ENCODE measurements at regions not wholly inside any gene's neighbourhood (a gene's known extent, or its start where the extent isn't known, plus 50 kb on each side); places are given as distances from the start of the nearest gene placed in this dataset.

DNA sequence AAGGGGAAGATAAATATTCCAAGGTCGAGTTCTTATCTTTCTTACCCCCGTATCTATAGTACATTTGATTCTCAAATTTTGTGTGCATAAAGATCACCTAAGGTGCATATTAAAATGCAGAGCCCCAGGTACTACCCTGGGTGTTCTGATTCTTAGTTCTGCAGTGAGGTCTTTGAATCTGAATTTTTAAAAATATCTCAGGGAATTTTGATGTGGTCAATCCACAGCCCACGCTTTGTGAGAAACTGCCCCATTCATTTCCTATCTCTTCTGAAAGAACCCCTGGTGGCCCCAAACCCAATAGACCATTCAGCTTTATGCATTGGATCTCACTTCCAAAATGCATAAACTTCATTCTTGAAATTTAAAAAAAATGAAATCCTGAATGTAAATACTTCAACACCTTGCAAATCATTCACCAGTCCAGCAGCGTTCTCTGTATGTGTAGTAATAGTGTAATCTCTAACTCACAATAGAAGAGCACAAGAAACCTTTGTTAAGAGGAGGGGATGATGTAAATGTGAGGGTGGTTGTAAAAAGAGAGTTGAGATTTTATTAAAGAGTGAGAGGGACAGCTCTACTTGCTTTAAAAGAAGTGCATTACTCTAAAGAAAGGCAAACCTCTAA is 108.8 kb upstream of the ZP4 start:
- DNase-seq (ENCODE audit: low spot score), result no peak

DNA sequence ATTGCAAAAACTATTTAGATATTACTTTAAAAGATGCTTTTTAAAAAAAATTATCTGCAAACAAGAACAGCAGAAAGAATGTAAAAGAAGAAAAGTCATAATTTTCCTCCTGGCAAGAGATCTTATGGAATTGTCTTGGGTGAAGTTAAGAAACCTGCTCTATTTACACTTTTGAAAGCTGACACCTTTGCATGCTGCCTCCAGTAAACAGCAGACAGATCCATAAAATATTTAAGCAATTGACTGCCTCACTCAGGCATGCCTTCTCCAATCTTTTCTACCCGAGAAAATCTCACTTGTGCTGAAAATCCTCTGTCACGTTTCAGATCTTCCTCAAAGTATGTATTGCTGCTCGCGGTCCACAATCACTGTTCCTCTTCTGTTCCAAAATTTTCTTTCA is 107.9 kb upstream of the ZP4 start:
- no peak for DNase-seq (ENCODE audit: low spot score)

DNA sequence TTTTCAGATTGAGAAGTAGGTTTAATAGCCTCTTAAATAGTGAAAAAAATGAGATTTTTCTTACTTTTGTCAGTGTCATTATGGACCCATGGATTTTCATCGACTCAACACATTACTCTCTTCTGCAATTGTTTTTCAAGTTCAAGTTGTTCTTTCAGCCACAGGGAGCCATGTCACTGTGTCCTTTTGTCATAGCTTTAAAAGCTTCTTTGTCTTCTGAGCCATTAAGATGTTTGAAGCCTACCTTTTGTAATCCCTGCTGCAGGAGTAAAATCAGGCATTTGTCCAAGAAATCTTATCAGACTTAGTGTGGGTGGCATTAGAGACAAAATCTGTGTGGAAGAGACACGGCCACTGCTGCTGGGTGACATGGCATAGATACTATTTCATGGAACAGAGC is 92.8 kb upstream of the ZP4 start:
- no peak for DNase-seq (ENCODE audit: low spot score)

DNA sequence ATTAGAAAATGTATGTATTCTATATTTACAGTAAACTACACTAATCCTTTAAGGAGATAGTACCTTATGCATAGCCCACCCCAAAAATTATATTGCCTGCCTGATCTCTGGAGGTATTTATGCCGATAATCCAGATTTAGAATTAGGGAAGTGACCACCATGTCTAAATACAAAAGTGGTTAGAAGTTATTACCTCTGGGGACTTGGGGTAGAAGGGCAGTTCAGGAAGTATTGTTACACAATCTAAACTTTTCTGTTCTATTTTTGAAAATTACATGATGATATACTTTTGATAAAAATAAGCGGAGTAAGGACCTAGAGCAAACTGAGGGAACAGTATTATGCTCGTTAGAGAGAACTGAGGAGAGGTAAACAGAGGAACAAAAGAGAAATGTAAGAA is 90.5 kb upstream of the ZP4 start:
- no peak for DNase-seq (ENCODE audit: low spot score)

DNA sequence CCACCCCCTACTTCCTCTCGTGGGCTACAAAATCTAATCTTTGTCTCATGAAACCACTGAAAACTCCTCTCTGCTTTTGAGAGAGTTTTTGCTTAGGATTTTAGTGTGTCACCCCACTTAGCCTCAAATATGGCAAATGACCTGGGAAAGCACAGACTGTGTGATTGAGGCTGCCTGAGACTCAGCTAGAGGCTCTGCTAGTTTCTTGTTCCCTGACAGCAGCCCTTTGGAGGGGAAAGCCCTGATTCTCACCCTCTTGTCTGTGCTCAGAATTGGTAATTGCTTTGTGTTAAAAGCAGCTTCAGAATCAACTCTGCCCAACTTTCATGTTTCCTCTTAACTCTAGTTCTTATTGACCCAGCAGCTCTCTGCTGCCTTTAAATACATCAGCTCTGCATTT is 85.6 kb upstream of the ZP4 start:
- DNase-seq (ENCODE audit: low spot score), result no peak

DNA sequence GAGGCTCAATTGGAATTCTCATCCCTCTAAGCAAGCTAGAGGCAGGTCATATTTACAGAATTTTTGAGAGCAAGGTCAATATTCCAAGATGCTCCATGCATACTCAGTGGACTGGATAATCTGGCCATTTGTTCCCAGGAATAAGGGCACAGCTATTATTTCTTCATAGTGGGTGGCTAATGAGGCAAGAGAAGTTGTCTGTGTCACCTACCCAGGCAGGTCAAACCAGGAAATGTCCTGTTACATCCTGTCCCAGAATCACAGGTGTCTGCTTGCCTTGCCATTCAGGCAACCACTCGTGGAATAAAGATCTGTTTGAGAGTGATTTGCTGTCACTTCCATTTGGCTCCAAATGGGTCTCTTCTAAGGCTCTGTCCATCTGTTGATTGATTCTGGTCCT is 85.2 kb upstream of the ZP4 start:
- DNase-seq (ENCODE audit: low spot score), result no peak

DNA sequence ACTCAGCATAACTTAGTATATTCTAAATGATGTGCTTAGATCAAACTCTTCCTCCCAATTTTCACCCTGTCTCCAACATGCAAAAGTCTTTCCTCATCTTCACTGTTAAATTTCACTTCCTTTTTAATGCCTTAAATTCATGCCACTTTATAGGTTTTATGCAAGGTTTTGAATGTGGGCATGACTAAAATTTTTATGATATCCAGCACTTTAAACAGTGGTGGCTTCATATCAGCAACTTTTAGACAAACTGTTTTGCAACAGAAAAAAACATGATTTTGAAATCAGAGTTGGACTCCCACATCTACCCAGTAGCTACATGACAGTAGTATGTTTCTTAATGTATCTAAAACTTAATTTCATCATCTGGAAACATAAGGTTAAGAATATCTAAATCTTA is 84.7 kb upstream of the ZP4 start:
- DNase-seq (ENCODE audit: low spot score), result no peak

DNA sequence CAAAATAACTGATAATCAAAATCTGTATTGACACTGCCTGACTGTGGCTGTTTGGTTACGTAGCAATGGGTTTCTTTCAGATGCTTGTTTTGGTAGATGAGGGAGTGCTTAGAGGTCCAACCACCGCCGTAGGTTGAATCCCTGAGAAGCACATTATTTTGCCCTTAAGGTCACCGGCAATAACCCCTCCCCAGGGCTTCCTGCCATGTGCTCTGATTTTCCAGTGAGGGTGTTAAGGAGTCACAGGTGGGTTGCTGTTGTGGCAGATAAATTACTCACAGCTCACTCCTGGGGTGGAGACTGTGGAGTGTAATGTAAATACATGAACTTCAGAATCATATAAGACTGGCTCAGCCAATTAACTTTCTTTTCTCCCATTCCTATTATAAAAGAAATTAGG is 81.5 kb upstream of the ZP4 start:
- DNase-seq (ENCODE audit: low spot score), result no peak

DNA sequence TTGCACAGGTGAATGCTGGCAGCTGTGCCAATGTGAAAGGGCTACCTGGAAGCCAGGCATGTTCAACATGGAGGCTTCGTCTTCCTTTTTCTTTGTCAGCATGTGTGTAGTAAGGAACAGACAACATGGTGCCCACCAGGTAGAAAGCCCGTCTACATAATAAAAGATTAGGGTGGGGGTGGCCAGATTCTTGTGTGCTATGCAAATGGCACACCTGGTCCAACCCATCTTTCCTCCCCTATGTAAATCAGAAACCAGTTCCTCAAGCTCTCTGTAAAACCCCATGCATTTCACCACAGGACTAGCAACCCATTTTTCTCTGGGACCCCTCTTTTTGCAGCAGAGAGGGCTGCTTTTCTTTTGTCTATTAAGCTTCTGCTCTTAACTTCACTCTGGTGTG is 72.3 kb upstream of the ZP4 start:
- no peak for DNase-seq (ENCODE audit: low spot score)

DNA sequence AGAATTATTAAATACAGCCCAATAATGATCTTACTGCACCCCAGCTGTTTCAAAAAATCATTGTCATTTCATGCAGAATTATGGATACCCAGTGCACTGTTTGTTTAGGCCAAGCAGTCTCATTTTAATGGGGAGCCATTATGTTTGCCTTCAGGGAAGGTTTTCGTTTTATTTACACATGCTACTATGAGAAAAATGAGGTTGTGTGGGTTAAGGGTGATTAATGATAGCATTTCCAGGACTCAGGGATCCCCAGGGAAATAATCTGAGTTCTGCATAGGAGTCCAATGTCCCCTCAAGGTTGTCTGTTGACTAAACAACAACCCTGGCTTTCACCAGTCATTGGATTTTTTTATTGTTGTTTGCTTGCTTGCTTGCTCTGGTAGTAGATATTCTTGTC is 71.0 kb upstream of the ZP4 start:
- DNase-seq (ENCODE audit: low spot score), result no peak

DNA sequence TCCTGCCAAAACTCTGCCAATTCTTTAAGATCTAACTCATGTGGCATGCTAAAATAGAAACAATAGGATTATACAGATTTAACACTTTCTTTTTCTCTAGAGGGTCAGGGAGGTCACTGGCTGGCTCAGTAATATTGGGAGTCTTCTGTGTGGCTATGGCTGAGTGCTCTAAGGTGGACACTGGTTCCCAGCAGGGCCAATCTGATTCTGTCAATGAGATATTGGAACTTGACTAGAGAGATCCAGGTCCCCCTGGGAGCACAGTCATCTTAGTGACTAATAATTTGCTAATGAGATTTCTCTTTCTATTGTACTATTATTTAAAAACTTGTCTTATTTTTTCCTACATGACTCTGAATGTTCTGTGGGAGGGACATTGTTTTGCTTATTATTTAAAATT is 69.1 kb upstream of the ZP4 start:
- DNase-seq (ENCODE audit: low spot score), result no peak

DNA sequence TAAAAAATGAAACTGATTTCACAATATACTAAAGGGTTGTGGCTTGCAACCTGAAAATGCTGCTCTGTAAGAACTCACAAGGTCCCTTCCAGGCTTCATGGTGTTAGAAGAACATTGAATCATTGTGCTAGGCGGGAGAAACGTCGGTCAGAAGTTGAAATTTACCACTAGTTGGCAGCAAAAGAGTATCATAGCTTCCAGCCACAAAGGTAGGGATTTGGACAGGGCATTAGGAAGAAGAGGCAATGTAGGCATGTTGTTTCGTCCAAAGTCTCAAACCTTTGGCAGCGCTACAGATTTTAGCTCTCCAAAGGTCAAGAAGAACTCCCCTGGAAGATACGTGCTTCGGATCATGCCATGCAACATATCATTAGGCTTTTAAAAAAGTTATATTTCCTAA is 62.5 kb upstream of the ZP4 start:
- DNase-seq (ENCODE audit: low spot score), result peak; percentile 9

Data from LoVo (cell line).